GM18526 (cell line): ENCODE measurements at regions not wholly inside any gene's neighbourhood (a gene's known extent, or its start where the extent isn't known, plus 50 kb on each side); places are given as distances from the start of the nearest gene placed in this dataset.

ENCODE experiments used
- POLR2A ChIP-seq: IDR thresholded peaks from 3 replicates; pipeline ENCODE4 v1.6.1; 2011; ENCODE audit not compliant: insufficient read length; ENCODE audit errors: extremely low read depth

GRCh38 chr9:90201766-90202165, 440.9 kb downstream of the DIRAS2 start:
- TF ChIP-seq POLR2A, result no peak

GRCh38 chr9:90204128-90204831, 438.3 kb downstream of the DIRAS2 start:
- TF ChIP-seq POLR2A, result no peak

- TF ChIP-seq POLR2A, result no peak
Measured at GRCh38 chr9:90219548-90220118, 423.0 kb downstream of the DIRAS2 start.

- TF ChIP-seq POLR2A, result no peak
Measured at GRCh38 chr9:90240541-90240940, 402.1 kb downstream of the DIRAS2 start.

- no peak for TF ChIP-seq POLR2A
Measured at GRCh38 chr9:90245661-90246060, 397.0 kb downstream of the DIRAS2 start.

- no peak for TF ChIP-seq POLR2A
Measured at GRCh38 chr9:90249094-90249493, 393.5 kb downstream of the DIRAS2 start.

GRCh38 chr9:90251316-90251715, 391.3 kb downstream of the DIRAS2 start:
- no peak for TF ChIP-seq POLR2A

GRCh38 chr9:90256345-90256744, 386.3 kb downstream of the DIRAS2 start:
- no peak for TF ChIP-seq POLR2A

- no peak for TF ChIP-seq POLR2A
Measured at GRCh38 chr9:90259311-90260246, 383.0 kb downstream of the DIRAS2 start.

GRCh38 chr9:90261698-90262097, 380.9 kb downstream of the DIRAS2 start:
- TF ChIP-seq POLR2A, result no peak

GRCh38 chr9:90268613-90269012, 374.0 kb downstream of the DIRAS2 start:
- no peak for TF ChIP-seq POLR2A

- TF ChIP-seq POLR2A, result no peak
Measured at GRCh38 chr9:90271707-90272106, 370.9 kb downstream of the DIRAS2 start.

GRCh38 chr9:90274725-90275124, 367.9 kb downstream of the DIRAS2 start:
- no peak for TF ChIP-seq POLR2A

- TF ChIP-seq POLR2A, result no peak
Measured at GRCh38 chr9:90285946-90286345, 356.7 kb downstream of the DIRAS2 start.

GRCh38 chr9:90287567-90288274, 354.9 kb downstream of the DIRAS2 start:
- peak; percentile 36 for TF ChIP-seq POLR2A
